Small intestine (tissue), 7 donors: ENCODE measurements at regions not wholly inside any gene's neighbourhood (a gene's known extent, or its start where the extent isn't known, plus 50 kb on each side); places are given as distances from the start of the nearest gene placed in this dataset.

ENCODE experiments used
- DNase-seq, 2 donors: peaks; one replicate each; pipeline versions ENCODE4 v3.0.0 to v3.0.0-alpha.2; 2013
- FAIRE-seq: peaks from 2 replicates; lab custom pipeline; 2012; peaks lifted over from hg19 to GRCh38; lab: Jason Lieb, UNC
- H3K27ac ChIP-seq, 3 donors: one replicate each; pipeline ENCODE4 v1.5.1; 2013; ENCODE audit warnings: low read length in 2 of 3, mild to moderate bottlenecking in 2 of 3, control low read depth in 1 of 3, inconsistent platforms in 1 of 3, low read depth in 1 of 3, moderate library complexity in 1 of 3
- H3K27me3 ChIP-seq, 3 donors: one replicate each; pipeline ENCODE4 v1.6.1; 2013; ENCODE audit warnings: low read length in 3 of 3, inconsistent platforms in 1 of 3; ENCODE audit not compliant: control insufficient read depth in 3 of 3, insufficient read depth in 3 of 3
- H3K36me3 ChIP-seq, 3 donors: one replicate each; pipeline ENCODE4 v1.6.1; 2013; ENCODE audit warnings: low read length in 3 of 3, inconsistent platforms in 1 of 3, low read depth in 1 of 3, mild to moderate bottlenecking in 1 of 3, moderate library complexity in 1 of 3; ENCODE audit not compliant: control insufficient read depth in 3 of 3, insufficient read depth in 2 of 3
- H3K4me1 ChIP-seq, 3 donors: one replicate each; pipeline ENCODE4 v1.6.1; 2013; ENCODE audit warnings: low read length in 2 of 3, inconsistent platforms in 1 of 3, low read depth in 1 of 3, mild to moderate bottlenecking in 1 of 3, moderate library complexity in 1 of 3; ENCODE audit not compliant: control insufficient read depth in 3 of 3, insufficient read depth in 2 of 3
- H3K4me3 ChIP-seq, 3 donors: one replicate each; pipeline ENCODE4 v1.5.1; 2013; ENCODE audit warnings: low read length in 3 of 3, control low read depth in 1 of 3, inconsistent platforms in 1 of 3, low read depth in 1 of 3, mild to moderate bottlenecking in 1 of 3, moderate library complexity in 1 of 3
- H3K9me3 ChIP-seq, 2 donors: one replicate each; pipeline ENCODE4 v1.6.1; 2013; ENCODE audit warnings: low read depth in 1 of 2, low read length in 1 of 2; ENCODE audit not compliant: control insufficient read depth in 2 of 2, insufficient read depth in 1 of 2
- WGBS, 3 donors: extraction: QIAGEN DNeasy Blood & Tissue Kit; methylation state at CpG; one replicate each; pipeline ENCODE4 v1.1.7; 2013; 5-methylcytosine and 5-hydroxymethylcytosine counted together
- donor health status: healthy with polysubstance abuse.
- donor health status: control.
- donor health status: control.
- donor health status: Bipolar disorder and iron deficiency.
- donor health status: healthy.

- Histone ChIP-seq H3K9me3 (no peaks in the 10 kb centered on the region), H3K4me3 (no peak overlapping the region), H3K4me1 (peaks cover 0 to 3% (median 0%) of the 10 kb centered on the region in 3 donors), H3K27ac (no peak overlapping the region), H3K36me3 (no peaks in the 10 kb centered on the region), H3K27me3 (no peaks in the 10 kb centered on the region)
- FAIRE-seq (no peak), DNase-seq (no peak)
- WGBS, 3 donors: 85 to 96% (median 94%) methylated on average over 10 of the region's 10 CpGs
These were observed 53.1 kb downstream of the ATXN3L start for GRCh38 chrX:13266641-13267345.

- no peaks in the 10 kb centered on the region for H3K9me3 ChIP-seq
- FAIRE-seq (no peak), DNase-seq (peak in 1 of 2 donors; percentile 32)
- peaks cover 0 to 3% (median 0%) of the 10 kb centered on the region in 3 donors for H3K4me1 ChIP-seq
- no peak overlapping the region for H3K27ac ChIP-seq
- 75 to 81% (median 78%) methylated on average over 4 of the region's 4 CpGs for WGBS, 3 donors
- H3K36me3 ChIP-seq: no peaks in the 10 kb centered on the region
- no peaks in the 10 kb centered on the region for H3K27me3 ChIP-seq
- H3K4me3 ChIP-seq: no peak overlapping the region
These were observed 54.2 kb downstream of the ATXN3L start for GRCh38 chrX:13265549-13266132.

GRCh38 chrX:13265111-13265510, 54.7 kb downstream of the ATXN3L start:
- 88 to 94% (median 88%) methylated on average over 1 of the region's 1 CpG for WGBS, 3 donors
- no peaks in the 10 kb centered on the region for H3K9me3 ChIP-seq
- H3K4me1 ChIP-seq: peaks cover 0 to 3% (median 0%) of the 10 kb centered on the region in 3 donors
- DNase-seq: no peak
- H3K36me3 ChIP-seq: no peaks in the 10 kb centered on the region
- no peak for FAIRE-seq
- H3K27ac ChIP-seq: no peak overlapping the region
- H3K27me3 ChIP-seq: no peaks in the 10 kb centered on the region
- no peak overlapping the region for H3K4me3 ChIP-seq

DNA sequence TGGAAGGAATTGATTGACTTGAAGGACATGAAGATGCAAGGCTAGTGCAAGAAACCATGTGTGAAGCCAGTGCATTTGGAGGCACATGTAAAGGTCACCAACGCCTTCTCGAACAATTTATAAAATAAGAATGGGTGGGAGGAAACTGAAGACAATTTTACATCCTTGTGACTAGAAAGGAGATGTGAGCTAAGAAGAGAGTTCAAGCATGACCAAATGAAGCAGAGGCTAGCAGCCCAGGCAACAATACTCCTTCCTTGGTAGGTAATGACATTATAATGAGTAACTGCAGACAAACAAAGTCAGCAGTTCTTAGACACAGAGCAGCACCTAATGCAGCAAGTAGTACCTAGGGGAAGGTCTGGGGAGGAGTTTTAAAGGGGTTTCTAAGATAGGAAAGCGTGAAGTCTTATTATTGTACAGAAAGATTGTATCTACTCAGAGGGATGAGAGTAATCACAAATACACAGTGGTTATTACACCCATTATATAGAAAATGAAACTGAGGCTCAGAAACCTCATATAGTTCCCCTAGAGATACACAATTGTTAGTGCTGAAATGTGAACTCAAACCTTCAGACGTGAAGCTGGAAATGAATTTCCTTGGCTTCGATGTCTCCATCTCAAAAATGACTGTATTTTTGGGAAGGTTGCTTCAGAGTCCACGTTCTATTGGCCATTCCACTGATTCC, 56.1 kb downstream of the ATXN3L start:
- Histone ChIP-seq H3K27me3 (no peaks in the 10 kb centered on the region), H3K36me3 (no peaks in the 10 kb centered on the region), H3K4me3 (no peak overlapping the region), H3K9me3 (no peaks in the 10 kb centered on the region), H3K4me1 (peaks cover 0 to 3% (median 0%) of the 10 kb centered on the region in 3 donors), H3K27ac (no peak overlapping the region)
- WGBS, 3 donors: 80 to 89% (median 88%) methylated on average over 6 of the region's 6 CpGs
- DNase-seq (no peak), FAIRE-seq (no peak)

DNA sequence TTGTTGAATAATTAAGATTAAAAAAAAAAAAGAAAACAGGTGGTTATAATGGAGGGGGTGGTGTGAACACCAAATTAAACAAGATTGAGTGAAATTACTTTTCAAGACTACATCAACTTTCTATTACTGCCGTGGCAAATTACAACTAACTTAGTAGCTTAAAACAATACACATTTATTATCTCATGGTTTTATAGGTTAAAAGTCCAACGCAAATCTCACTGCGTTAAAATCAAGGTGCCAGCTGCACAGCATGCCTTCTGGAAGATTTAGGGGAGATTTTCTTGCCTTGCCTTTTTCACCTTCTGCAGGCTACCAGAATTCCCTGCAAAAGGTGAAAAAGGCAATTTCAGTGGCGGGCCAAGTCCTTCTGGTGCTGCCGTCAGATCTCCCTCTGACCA, 58.5 kb downstream of the ATXN3L start:
- Histone ChIP-seq H3K27me3 (no peaks in the 10 kb centered on the region), H3K4me1 (peaks cover 0 to 3% (median 0%) of the 10 kb centered on the region in 3 donors), H3K36me3 (no peaks in the 10 kb centered on the region), H3K9me3 (no peaks in the 10 kb centered on the region), H3K4me3 (no peak overlapping the region), H3K27ac (no peak overlapping the region)
- FAIRE-seq (no peak), DNase-seq (peak in 1 of 2 donors; percentile 36)
- WGBS, 3 donors: 21 to 60% (median 53%) methylated on average over 5 of the region's 5 CpGs

DNA sequence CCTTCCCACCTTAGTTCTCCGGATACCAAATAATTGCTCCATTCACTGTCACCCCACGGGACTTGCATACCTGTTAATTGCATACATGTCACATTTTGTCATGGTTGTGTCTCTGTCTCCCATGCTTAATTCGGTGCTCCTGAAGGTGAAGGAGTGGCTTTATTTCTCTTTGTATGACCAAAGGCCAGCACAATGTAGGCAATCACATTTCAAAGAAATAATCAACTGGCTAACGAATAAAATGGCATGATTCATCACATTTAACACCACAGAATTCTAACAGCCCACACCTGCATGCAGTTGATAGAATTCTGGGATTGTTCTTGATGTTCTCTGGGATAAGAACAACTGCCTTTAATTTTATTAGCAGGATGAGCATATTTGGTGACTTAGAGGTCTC, 59.3 kb downstream of the ATXN3L start:
- peak in 1 of 2 donors; percentile 33 for DNase-seq
- H3K36me3 ChIP-seq: no peaks in the 10 kb centered on the region
- H3K27ac ChIP-seq: no peak overlapping the region
- H3K9me3 ChIP-seq: no peaks in the 10 kb centered on the region
- H3K4me1 ChIP-seq: peaks cover 0 to 3% (median 0%) of the 10 kb centered on the region in 3 donors
- WGBS, 3 donors: 46 to 76% (median 62%) methylated on average over 4 of the region's 4 CpGs
- FAIRE-seq: no peak
- no peaks in the 10 kb centered on the region for H3K27me3 ChIP-seq
- no peak overlapping the region for H3K4me3 ChIP-seq

DNA sequence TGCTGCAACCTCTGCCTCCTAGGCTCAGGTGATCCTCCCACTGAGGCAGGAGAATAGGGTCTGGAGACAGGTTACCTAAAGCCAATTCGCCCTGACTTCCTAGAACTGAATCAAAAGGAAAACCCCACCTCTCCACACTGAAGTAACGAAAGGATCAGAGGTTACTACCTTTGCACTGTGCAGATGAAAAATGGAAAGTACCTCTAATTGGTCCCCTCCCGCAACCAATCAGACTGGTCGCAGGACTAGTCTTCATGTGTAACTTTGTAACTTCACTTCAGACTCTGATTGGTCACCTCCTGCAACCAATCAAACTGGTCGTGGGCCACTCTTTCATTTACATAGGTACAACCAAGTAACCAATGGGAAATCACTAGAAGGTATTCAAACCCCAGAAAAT, 61.1 kb downstream of the ATXN3L start:
- WGBS, 3 donors: 69 to 86% (median 78%) methylated on average over 5 of the region's 5 CpGs
- H3K36me3 ChIP-seq: no peaks in the 10 kb centered on the region
- no peak for DNase-seq
- no peak for FAIRE-seq
- no peak overlapping the region for H3K27ac ChIP-seq
- H3K27me3 ChIP-seq: no peaks in the 10 kb centered on the region
- H3K4me1 ChIP-seq: peaks cover 0 to 4% (median 0%) of the 10 kb centered on the region in 3 donors
- H3K9me3 ChIP-seq: no peaks in the 10 kb centered on the region
- no peak overlapping the region for H3K4me3 ChIP-seq

DNA sequence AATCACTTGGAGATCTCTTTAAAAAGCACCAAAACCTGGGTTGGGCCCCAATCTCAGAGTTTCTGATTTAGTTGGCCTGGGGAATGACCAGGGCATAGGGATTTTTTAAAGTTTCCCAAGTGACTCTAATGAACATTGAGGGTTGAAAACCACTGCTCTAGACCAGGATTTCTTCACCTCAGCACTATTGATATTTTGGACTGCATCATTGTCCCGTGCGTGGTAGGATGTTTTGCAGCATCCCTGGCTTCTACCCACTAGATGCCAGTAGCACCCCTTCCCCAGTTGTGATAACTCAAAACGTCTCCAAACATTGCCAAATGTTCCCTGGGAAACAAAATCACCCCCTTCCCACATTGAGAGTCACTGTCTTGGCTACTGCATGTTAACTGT, 61.8 kb downstream of the ATXN3L start:
- 67 to 85% (median 73%) methylated on average over 3 of the region's 3 CpGs for WGBS, 3 donors
- DNase-seq (no peak), FAIRE-seq (no peak)
- Histone ChIP-seq H3K36me3 (no peaks in the 10 kb centered on the region), H3K27me3 (no peaks in the 10 kb centered on the region), H3K4me1 (peaks cover 0 to 4% (median 0%) of the 10 kb centered on the region in 3 donors), H3K4me3 (no peak overlapping the region), H3K9me3 (peaks cover 0 to 4% of the 10 kb centered on the region in 2 donors), H3K27ac (no peak overlapping the region)
